HepG2 (cell line): ENCODE measurements at regions not wholly inside any gene's neighbourhood (a gene's known extent, or its start where the extent isn't known, plus 50 kb on each side); places are given as distances from the start of the nearest gene placed in this dataset.

ENCODE experiments used
- ATAC-seq: fragments of 200-7000 bp; cut with Tn5 transposase; 3 replicates; pipeline ENCODE4 v1.9.1; 2020; ENCODE audit warnings: mild to moderate bottlenecking, moderate library complexity
- BruUV-seq: library from RNA; stranded (reverse); fragments of 400-500 nt; replicated peaks from 2 replicates; lab custom pipeline; 2021; lab: Mats Ljungman, UMichigan
- CTCF ChIA-PET: fragments of 300-600 bp; formaldehyde crosslinking; extraction: SDS; loops from one replicate; lab custom pipeline; 2021; ENCODE audit warnings: low total read pairs, inconsistent platforms, low intra/inter-chr PET ratio; lab: Yijun Ruan, JAX
- POLR2A ChIA-PET: fragments of 350-600 bp; sonication (Branson Sonifier 250); formaldehyde crosslinking; loops from one replicate; lab custom pipeline; 2020; ENCODE audit warnings: antibody characterized with exemption, inconsistent platforms; lab: Yijun Ruan, JAX
- DNase-seq: peaks from one replicate; pipeline ENCODE4 v3.0.0-alpha.2; 2015; ENCODE audit warnings: low spot score
- FAIRE-seq: peaks from 3 replicates; lab custom pipeline; 2011; peaks lifted over from hg19 to GRCh38; lab: Jason Lieb, UNC
- H2AFZ ChIP-seq: one replicate; pipeline ENCODE4 v1.6.1; 2011; ENCODE audit warnings: low read length, inconsistent platforms
- H3K27ac ChIP-seq: fragments of 300-600 bp; 3 replicates; pipeline ENCODE4 v1.8.0; 2011; ENCODE audit warnings: mixed run types, mild to moderate bottlenecking, mixed read lengths, low read length, inconsistent platforms; ENCODE audit not compliant: insufficient read depth; ENCODE audit errors: extremely low read length
- H3K27me3 ChIP-seq, 2 experiments: fragments of 200-600 bp in 1 of 2; 2 replicates in 1 of 2; 3 replicates in 1 of 2; pipeline versions ENCODE4 v1.6.0 to v1.8.0; 2011; ENCODE audit warnings: low read length in 2 of 2, mild to moderate bottlenecking in 2 of 2, moderate library complexity in 2 of 2, inconsistent platforms in 1 of 2; ENCODE audit not compliant: insufficient read depth in 2 of 2, control insufficient read depth in 1 of 2
- H3K36me3 ChIP-seq, 2 experiments: fragments of 200-600 bp in 1 of 2; replicated peaks in 1 of 2; 2 replicates in 1 of 2; 3 replicates in 1 of 2; pipeline versions ENCODE4 v1.5.1 to v1.8.0; 2011; ENCODE audit warnings: low read length in 2 of 2, inconsistent platforms in 1 of 2; ENCODE audit not compliant: insufficient read depth in 2 of 2, control insufficient read depth in 1 of 2
- H3K4me1 ChIP-seq: 2 replicates; pipeline ENCODE4 v1.5.1; 2012; ENCODE audit warnings: low read length, inconsistent platforms; ENCODE audit not compliant: insufficient read depth
- H3K4me2 ChIP-seq: 2 replicates; pipeline ENCODE4 v1.6.0; 2011; ENCODE audit warnings: low read depth, low read length, inconsistent platforms
- H3K4me3 ChIP-seq, 3 experiments: fragments of 200-600 bp in 1 of 3; sonication (generic), shearing (Covaris generic) in 1 of 3; replicated peaks in 1 of 3; 2 replicates each; pipeline ENCODE4 v1.5.1; 2011 to 2016; ENCODE audit warnings: low read length in 3 of 3, inconsistent platforms in 2 of 3, low read depth in 2 of 3, mild to moderate bottlenecking in 2 of 3, control low read depth in 1 of 3, mixed read lengths in 1 of 3; ENCODE audit not compliant: insufficient read depth in 1 of 3
- H3K79me2 ChIP-seq: one replicate; pipeline ENCODE4 v1.6.1; 2011; ENCODE audit warnings: low read length, inconsistent platforms; ENCODE audit not compliant: insufficient read depth
- H3K9ac ChIP-seq: 2 replicates; pipeline ENCODE4 v1.6.0; 2011; ENCODE audit warnings: mild to moderate bottlenecking, low read depth, low read length, inconsistent platforms; ENCODE audit not compliant: insufficient read depth
- H3K9me3 ChIP-seq: 2 replicates; pipeline ENCODE4 v1.5.1; 2012; ENCODE audit warnings: mild to moderate bottlenecking, low read length
- H4K20me1 ChIP-seq: 2 replicates; pipeline ENCODE4 v1.6.0; 2011; ENCODE audit warnings: inconsistent platforms, mild to moderate bottlenecking, low read length, moderate library complexity; ENCODE audit not compliant: insufficient read depth
- ETV6 ChIP-seq: sonication (generic); formaldehyde crosslinking; conservative IDR thresholded peaks from 2 replicates; pipeline ENCODE4 v1.4.0; 2020; ENCODE audit warnings: missing genetic modification reagents
- MEIS1 ChIP-seq: sonication (generic); formaldehyde crosslinking; IDR thresholded peaks from 2 replicates; pipeline ENCODE4 v1.9.0; 2021; ENCODE audit warnings: mild to moderate bottlenecking, missing genetic modification reagents, moderate library complexity, borderline replicate concordance
- SAFB2 ChIP-seq: sonication (generic); formaldehyde crosslinking; IDR thresholded peaks from 2 replicates; pipeline ENCODE4 v1.5.1; 2020; ENCODE audit warnings: missing genetic modification reagents, low read depth, mild to moderate bottlenecking, borderline replicate concordance
- TEAD3 ChIP-seq: optimal IDR thresholded peaks from 2 replicates; pipeline ENCODE3; 2016; ENCODE audit warnings: borderline replicate concordance
- ZFP41 ChIP-seq: sonication (generic); formaldehyde crosslinking; IDR thresholded peaks from 2 replicates; pipeline ENCODE4 v1.4.0; 2020; ENCODE audit warnings: mild to moderate bottlenecking, missing genetic modification reagents, borderline replicate concordance
- ZNF225 ChIP-seq: sonication (generic); formaldehyde crosslinking; IDR thresholded peaks from 2 replicates; pipeline ENCODE4 v1.4.0; 2020; ENCODE audit warnings: mild to moderate bottlenecking, missing genetic modification reagents
- ZNF350 ChIP-seq: sonication (generic); formaldehyde crosslinking; IDR thresholded peaks from 2 replicates; pipeline ENCODE4 v1.4.0; 2020; ENCODE audit warnings: mild to moderate bottlenecking, low read depth, missing genetic modification reagents, borderline replicate concordance
- ZZZ3 ChIP-seq: sonication (generic); formaldehyde crosslinking; IDR thresholded peaks from 2 replicates; pipeline ENCODE4 v1.4.0; 2020; ENCODE audit warnings: missing genetic modification reagents, mild to moderate bottlenecking, borderline replicate concordance
- WGBS: methylation state at CpG from one replicate; pipeline ENCODE4 v1.1.6; 2017; ENCODE audit warnings: low lambda C conversion rate; 5-methylcytosine and 5-hydroxymethylcytosine counted together
- in situ Hi-C: cut with HindIII; loops from 2 replicates; pipeline ENCODE4 v1.10.0; 2017; ENCODE audit warnings: low pct_unique_long_range_greater_than_20kb; ENCODE audit not compliant: extremely low pct_ligation_motif_present
- intact Hi-C: fragments of 100-400 bp; cut with micrococcal nuclease; formaldehyde crosslinking; loops from one replicate; pipeline ENCODE4 v1.10.0; 2022; ENCODE audit not compliant: unreplicated experiment
- TF ChIP-seq, protein P1 (sequence below): sonication (generic); formaldehyde crosslinking; IDR thresholded peaks from 2 replicates; pipeline ENCODE4 v1.4.0; 2020; ENCODE audit warnings: missing genetic modification reagents
- TF ChIP-seq, protein P2 (sequence below): IDR thresholded peaks from 2 replicates; pipeline ENCODE4 v1.4.0; 2020; ENCODE audit warnings: mild to moderate bottlenecking, missing genetic modification reagents
- TF ChIP-seq, protein P3 (sequence below), 2 experiments: sonication (generic) in 1 of 2; formaldehyde crosslinking in 1 of 2; IDR thresholded peaks; 2 replicates each; pipeline versions ENCODE4 v1.6.1 to v1.9.0; 2014 to 2022; ENCODE audit warnings: antibody characterized with exemption in 1 of 2, borderline replicate concordance in 1 of 2, inconsistent platforms in 1 of 2, low read depth in 1 of 2, missing genetic modification reagents in 1 of 2

DNA sequence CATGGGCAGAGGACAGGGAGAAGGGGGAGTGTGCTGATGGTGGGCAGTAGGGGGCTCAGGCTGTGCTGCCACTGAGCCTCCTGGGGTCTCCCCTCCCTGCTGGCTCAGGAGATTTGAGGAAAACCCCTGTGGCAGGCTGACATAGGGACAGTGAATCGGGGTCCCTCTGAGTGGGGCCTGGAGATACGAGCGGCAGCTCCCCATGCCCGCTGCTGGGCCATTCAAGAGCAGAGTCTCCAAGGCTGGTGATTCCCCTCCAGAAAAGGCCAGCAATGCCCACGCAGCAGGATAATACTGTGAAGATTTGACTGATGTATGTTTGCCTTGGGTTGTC lies 288.7 kb upstream of the SFSWAP start:
- no peak overlapping the region for H3K4me3 ChIP-seq
- in situ Hi-C loops, result no loop called here
- H3K36me3 ChIP-seq, result no peaks in the 10 kb centered on the region
- H4K20me1 ChIP-seq, result no peaks in the 10 kb centered on the region
- H3K27me3 ChIP-seq, result peaks cover 1 to 19% of the 10 kb centered on the region in 2 experiments; a peak in 2 of 5 replicates
- H3K9ac ChIP-seq, result no peak overlapping the region
- no peak overlapping the region for H2AFZ ChIP-seq
- ATAC-seq (no peak), FAIRE-seq (no peak), DNase-seq (no peak)
- WGBS, result 23% methylated on average over 5 of the region's 5 CpGs
- no peak overlapping the region for H3K27ac ChIP-seq
- intact Hi-C loops, result no loop called here
- ChIA-PET CTCF (no interaction called here), POLR2A (no interaction called here)
- H3K79me2 ChIP-seq, result no peaks in the 10 kb centered on the region
- no peak overlapping the region for H3K4me2 ChIP-seq
- no TSS peak for BruUV-seq
- no peaks in the 10 kb centered on the region for H3K4me1 ChIP-seq
- H3K9me3 ChIP-seq, result no peaks in the 10 kb centered on the region
- no peak for TF ChIP-seq ZNF225 (CRISPR knock-in tag)
- TF ChIP-seq MEIS1 (CRISPR knock-in tag), result no peak
- TF ChIP-seq ZZZ3 (CRISPR knock-in tag), result no peak
- TF ChIP-seq, protein P1, sequence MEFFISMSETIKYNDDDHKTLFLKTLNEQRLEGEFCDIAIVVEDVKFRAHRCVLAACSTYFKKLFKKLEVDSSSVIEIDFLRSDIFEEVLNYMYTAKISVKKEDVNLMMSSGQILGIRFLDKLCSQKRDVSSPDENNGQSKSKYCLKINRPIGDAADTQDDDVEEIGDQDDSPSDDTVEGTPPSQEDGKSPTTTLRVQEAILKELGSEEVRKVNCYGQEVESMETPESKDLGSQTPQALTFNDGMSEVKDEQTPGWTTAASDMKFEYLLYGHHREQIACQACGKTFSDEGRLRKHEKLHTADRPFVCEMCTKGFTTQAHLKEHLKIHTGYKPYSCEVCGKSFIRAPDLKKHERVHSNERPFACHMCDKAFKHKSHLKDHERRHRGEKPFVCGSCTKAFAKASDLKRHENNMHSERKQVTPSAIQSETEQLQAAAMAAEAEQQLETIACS, result no peak
- no peak for TF ChIP-seq TEAD3 (CRISPR knock-in tag)
- TF ChIP-seq ZFP41, result no peak
- TF ChIP-seq ZNF350 (CRISPR knock-in tag), result no peak
- no peak for TF ChIP-seq SAFB2 (CRISPR knock-in tag)
- TF ChIP-seq, protein P2, sequence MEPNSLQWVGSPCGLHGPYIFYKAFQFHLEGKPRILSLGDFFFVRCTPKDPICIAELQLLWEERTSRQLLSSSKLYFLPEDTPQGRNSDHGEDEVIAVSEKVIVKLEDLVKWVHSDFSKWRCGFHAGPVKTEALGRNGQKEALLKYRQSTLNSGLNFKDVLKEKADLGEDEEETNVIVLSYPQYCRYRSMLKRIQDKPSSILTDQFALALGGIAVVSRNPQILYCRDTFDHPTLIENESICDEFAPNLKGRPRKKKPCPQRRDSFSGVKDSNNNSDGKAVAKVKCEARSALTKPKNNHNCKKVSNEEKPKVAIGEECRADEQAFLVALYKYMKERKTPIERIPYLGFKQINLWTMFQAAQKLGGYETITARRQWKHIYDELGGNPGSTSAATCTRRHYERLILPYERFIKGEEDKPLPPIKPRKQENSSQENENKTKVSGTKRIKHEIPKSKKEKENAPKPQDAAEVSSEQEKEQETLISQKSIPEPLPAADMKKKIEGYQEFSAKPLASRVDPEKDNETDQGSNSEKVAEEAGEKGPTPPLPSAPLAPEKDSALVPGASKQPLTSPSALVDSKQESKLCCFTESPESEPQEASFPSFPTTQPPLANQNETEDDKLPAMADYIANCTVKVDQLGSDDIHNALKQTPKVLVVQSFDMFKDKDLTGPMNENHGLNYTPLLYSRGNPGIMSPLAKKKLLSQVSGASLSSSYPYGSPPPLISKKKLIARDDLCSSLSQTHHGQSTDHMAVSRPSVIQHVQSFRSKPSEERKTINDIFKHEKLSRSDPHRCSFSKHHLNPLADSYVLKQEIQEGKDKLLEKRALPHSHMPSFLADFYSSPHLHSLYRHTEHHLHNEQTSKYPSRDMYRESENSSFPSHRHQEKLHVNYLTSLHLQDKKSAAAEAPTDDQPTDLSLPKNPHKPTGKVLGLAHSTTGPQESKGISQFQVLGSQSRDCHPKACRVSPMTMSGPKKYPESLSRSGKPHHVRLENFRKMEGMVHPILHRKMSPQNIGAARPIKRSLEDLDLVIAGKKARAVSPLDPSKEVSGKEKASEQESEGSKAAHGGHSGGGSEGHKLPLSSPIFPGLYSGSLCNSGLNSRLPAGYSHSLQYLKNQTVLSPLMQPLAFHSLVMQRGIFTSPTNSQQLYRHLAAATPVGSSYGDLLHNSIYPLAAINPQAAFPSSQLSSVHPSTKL (CRISPR knock-in tag), result no peak
- TF ChIP-seq ETV6 (CRISPR knock-in tag), result no peak
- TF ChIP-seq, protein P3, sequence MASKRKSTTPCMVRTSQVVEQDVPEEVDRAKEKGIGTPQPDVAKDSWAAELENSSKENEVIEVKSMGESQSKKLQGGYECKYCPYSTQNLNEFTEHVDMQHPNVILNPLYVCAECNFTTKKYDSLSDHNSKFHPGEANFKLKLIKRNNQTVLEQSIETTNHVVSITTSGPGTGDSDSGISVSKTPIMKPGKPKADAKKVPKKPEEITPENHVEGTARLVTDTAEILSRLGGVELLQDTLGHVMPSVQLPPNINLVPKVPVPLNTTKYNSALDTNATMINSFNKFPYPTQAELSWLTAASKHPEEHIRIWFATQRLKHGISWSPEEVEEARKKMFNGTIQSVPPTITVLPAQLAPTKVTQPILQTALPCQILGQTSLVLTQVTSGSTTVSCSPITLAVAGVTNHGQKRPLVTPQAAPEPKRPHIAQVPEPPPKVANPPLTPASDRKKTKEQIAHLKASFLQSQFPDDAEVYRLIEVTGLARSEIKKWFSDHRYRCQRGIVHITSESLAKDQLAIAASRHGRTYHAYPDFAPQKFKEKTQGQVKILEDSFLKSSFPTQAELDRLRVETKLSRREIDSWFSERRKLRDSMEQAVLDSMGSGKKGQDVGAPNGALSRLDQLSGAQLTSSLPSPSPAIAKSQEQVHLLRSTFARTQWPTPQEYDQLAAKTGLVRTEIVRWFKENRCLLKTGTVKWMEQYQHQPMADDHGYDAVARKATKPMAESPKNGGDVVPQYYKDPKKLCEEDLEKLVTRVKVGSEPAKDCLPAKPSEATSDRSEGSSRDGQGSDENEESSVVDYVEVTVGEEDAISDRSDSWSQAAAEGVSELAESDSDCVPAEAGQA (IDR thresholded peaks at IDR 0.05; ENCODE audit: low read depth), result no peak
- TF ChIP-seq, protein P3 (CRISPR knock-in tag; IDR thresholded peaks at IDR 0.05; ENCODE audit: borderline replicate concordance), result no peak
